H9 (cell line): ENCODE measurements at regions not wholly inside any gene's neighbourhood (a gene's known extent, or its start where the extent isn't known, plus 50 kb on each side); places are given as distances from the start of the nearest gene placed in this dataset.

Source experiments
- DNase-seq: peaks from one replicate; pipeline ENCODE4 v3.0.0-alpha.2; 2017
- H2AFZ ChIP-seq: one replicate; pipeline ENCODE4 v1.6.1; 2013; ENCODE audit warnings: mild to moderate bottlenecking, low read length, control low read depth, moderate library complexity
- H2AK5ac ChIP-seq: 2 replicates; pipeline ENCODE4 v1.6.1; 2013; ENCODE audit warnings: low read length, control low read depth, mixed read lengths; ENCODE audit not compliant: insufficient read length
- H2BK120ac ChIP-seq: one replicate; pipeline ENCODE4 v1.6.1; 2013; ENCODE audit warnings: low read depth, mild to moderate bottlenecking, low read length, control low read depth, inconsistent platforms; ENCODE audit not compliant: poor library complexity, severe bottlenecking
- H2BK12ac ChIP-seq: 2 replicates; pipeline ENCODE4 v1.6.1; 2013; ENCODE audit warnings: low read length, control low read depth, mixed read lengths, low read depth; ENCODE audit not compliant: insufficient read length
- H2BK15ac ChIP-seq: 2 replicates; pipeline ENCODE4 v1.6.1; 2013; ENCODE audit warnings: low read depth, low read length, control low read depth
- H2BK20ac ChIP-seq: one replicate; pipeline ENCODE4 v1.6.1; 2013; ENCODE audit warnings: low read depth, mild to moderate bottlenecking, low read length, control low read depth, inconsistent platforms; ENCODE audit not compliant: poor library complexity, severe bottlenecking
- H2BK5ac ChIP-seq: 2 replicates; pipeline ENCODE4 v1.6.1; 2013; ENCODE audit warnings: low read length, control low read depth, mixed read lengths; ENCODE audit not compliant: insufficient read length
- H3K14ac ChIP-seq: 2 replicates; pipeline ENCODE4 v1.6.1; 2013; ENCODE audit warnings: low read length, control low read depth; ENCODE audit not compliant: insufficient read depth
- H3K18ac ChIP-seq: 2 replicates; pipeline ENCODE4 v1.6.1; 2013; ENCODE audit warnings: low read depth, mild to moderate bottlenecking, mixed read lengths, low read length, control low read depth; ENCODE audit not compliant: insufficient read length
- H3K23ac ChIP-seq: 2 replicates; pipeline ENCODE4 v1.6.1; 2013; ENCODE audit warnings: low read length, control low read depth, mixed read lengths, low read depth; ENCODE audit not compliant: insufficient read length
- H3K23me2 ChIP-seq: 2 replicates; pipeline ENCODE4 v1.6.1; 2013; ENCODE audit warnings: low read depth, mild to moderate bottlenecking, mixed read lengths, low read length, control low read depth; ENCODE audit not compliant: insufficient read length, poor library complexity, severe bottlenecking
- H3K27ac ChIP-seq: 2 replicates; pipeline ENCODE4 v1.5.1; 2013; ENCODE audit warnings: low read length, control low read depth, mixed read lengths, low read depth; ENCODE audit not compliant: insufficient read length
- H3K27me3 ChIP-seq: 2 replicates; pipeline ENCODE4 v1.6.1; 2013; ENCODE audit warnings: low read length, control low read depth, inconsistent platforms; ENCODE audit not compliant: insufficient read depth
- H3K4ac ChIP-seq: 2 replicates; pipeline ENCODE4 v1.6.1; 2013; ENCODE audit warnings: low read depth, mild to moderate bottlenecking, control low read depth, inconsistent platforms, low read length, moderate library complexity
- H3K4me1 ChIP-seq: 2 replicates; pipeline ENCODE4 v1.6.1; 2013; ENCODE audit warnings: low read length, control low read depth, inconsistent platforms; ENCODE audit not compliant: insufficient read depth
- H3K4me2 ChIP-seq: 2 replicates; pipeline ENCODE4 v1.6.1; 2013; ENCODE audit warnings: low read length, control low read depth, mixed read lengths; ENCODE audit not compliant: insufficient read length, insufficient read depth
- H3K56ac ChIP-seq: 2 replicates; pipeline ENCODE4 v1.6.1; 2013; ENCODE audit warnings: low read depth, mild to moderate bottlenecking, mixed read lengths, low read length, control low read depth; ENCODE audit not compliant: insufficient read length
- H3K79me1 ChIP-seq: 2 replicates; pipeline ENCODE4 v1.6.1; 2013; ENCODE audit warnings: low read depth, mild to moderate bottlenecking, moderate library complexity, low read length, control low read depth, inconsistent platforms; ENCODE audit not compliant: insufficient read depth, poor library complexity, severe bottlenecking
- H3K79me2 ChIP-seq: 2 replicates; pipeline ENCODE4 v1.6.1; 2013; ENCODE audit warnings: low read length, control low read depth, inconsistent platforms; ENCODE audit not compliant: insufficient read depth
- H3K9ac ChIP-seq: 2 replicates; pipeline ENCODE4 v1.6.1; 2013; ENCODE audit warnings: low read length, control low read depth, mixed read lengths; ENCODE audit not compliant: insufficient read length; ENCODE audit errors: extremely low read depth
- H3K9me3 ChIP-seq: one replicate; pipeline ENCODE4 v1.6.1; 2013; ENCODE audit warnings: low read depth, low read length, inconsistent platforms; ENCODE audit not compliant: control insufficient read depth
- H3T11ph ChIP-seq: one replicate; pipeline ENCODE4 v1.6.1; 2013; ENCODE audit warnings: mild to moderate bottlenecking, low read length, control low read depth, inconsistent platforms
- H4K20me1 ChIP-seq: one replicate; pipeline ENCODE4 v1.6.1; 2013; ENCODE audit not compliant: control insufficient read depth, insufficient read length, insufficient read depth
- H4K5ac ChIP-seq: 2 replicates; pipeline ENCODE4 v1.6.1; 2013; ENCODE audit warnings: low read depth, mild to moderate bottlenecking, mixed read lengths, low read length, control low read depth; ENCODE audit not compliant: insufficient read length
- H4K8ac ChIP-seq: replicated peaks from 2 replicates; pipeline ENCODE4 v1.6.1; 2013; ENCODE audit warnings: low read length, control low read depth, mixed read lengths, low read depth; ENCODE audit not compliant: insufficient read length
- H4K91ac ChIP-seq: 2 replicates; pipeline ENCODE4 v1.6.1; 2013; ENCODE audit warnings: low read depth, mild to moderate bottlenecking, moderate library complexity, mixed read lengths, low read length, control low read depth; ENCODE audit not compliant: insufficient read length
- H3K27ac Mint-ChIP-seq, 3 experiments: 2 replicates in 2 of 3; 3 replicates in 1 of 3; pipeline ENCODE4 v1.8.0; 2020 to 2021; ENCODE audit warnings: mixed read lengths in 3 of 3, mild to moderate bottlenecking in 1 of 3, moderate library complexity in 1 of 3
- H3K27me3 Mint-ChIP-seq: 2 replicates; pipeline ENCODE4 v1.8.0; 2021; ENCODE audit warnings: low read depth, mild to moderate bottlenecking, moderate library complexity, mixed read lengths
- H3K36me3 Mint-ChIP-seq, 3 experiments: 2 replicates in 2 of 3; 3 replicates in 1 of 3; pipeline ENCODE4 v1.8.0; 2020 to 2021; ENCODE audit warnings: low read depth in 3 of 3, mixed read lengths in 3 of 3; ENCODE audit not compliant: insufficient read depth in 1 of 3
- H3K4me1 Mint-ChIP-seq, 2 experiments: 2 replicates each; pipeline ENCODE4 v1.8.0; 2020; ENCODE audit warnings: mixed read lengths in 2 of 2
- H3K4me3 Mint-ChIP-seq, 2 experiments: 2 replicates in 1 of 2; 3 replicates in 1 of 2; pipeline ENCODE4 v1.8.0; 2020 to 2021; ENCODE audit warnings: mild to moderate bottlenecking in 2 of 2, mixed read lengths in 2 of 2, moderate library complexity in 1 of 2
- H3K9me3 Mint-ChIP-seq, 2 experiments: 2 replicates in 1 of 2; 3 replicates in 1 of 2; pipeline ENCODE4 v1.8.0; 2020; ENCODE audit warnings: mild to moderate bottlenecking in 2 of 2, mixed read lengths in 2 of 2, moderate library complexity in 1 of 2
- WGBS: extraction: QIAGEN DNeasy Blood & Tissue Kit; methylation state at CpG from one replicate; pipeline ENCODE4 v1.1.7; 2013; ENCODE audit warnings: missing lambda C conversion rate, low lambda C conversion rate, mixed read lengths; ENCODE audit not compliant: insufficient read length; ENCODE audit errors: extremely low coverage; 5-methylcytosine and 5-hydroxymethylcytosine counted together
- TF ChIP-seq, protein P1 (sequence below): fragments of 200-600 bp; sonication (generic); conservative IDR thresholded peaks from 3 replicates; pipeline ENCODE4 v1.8.0; 2021; ENCODE audit warnings: antibody characterized with exemption, mild to moderate bottlenecking

DNA sequence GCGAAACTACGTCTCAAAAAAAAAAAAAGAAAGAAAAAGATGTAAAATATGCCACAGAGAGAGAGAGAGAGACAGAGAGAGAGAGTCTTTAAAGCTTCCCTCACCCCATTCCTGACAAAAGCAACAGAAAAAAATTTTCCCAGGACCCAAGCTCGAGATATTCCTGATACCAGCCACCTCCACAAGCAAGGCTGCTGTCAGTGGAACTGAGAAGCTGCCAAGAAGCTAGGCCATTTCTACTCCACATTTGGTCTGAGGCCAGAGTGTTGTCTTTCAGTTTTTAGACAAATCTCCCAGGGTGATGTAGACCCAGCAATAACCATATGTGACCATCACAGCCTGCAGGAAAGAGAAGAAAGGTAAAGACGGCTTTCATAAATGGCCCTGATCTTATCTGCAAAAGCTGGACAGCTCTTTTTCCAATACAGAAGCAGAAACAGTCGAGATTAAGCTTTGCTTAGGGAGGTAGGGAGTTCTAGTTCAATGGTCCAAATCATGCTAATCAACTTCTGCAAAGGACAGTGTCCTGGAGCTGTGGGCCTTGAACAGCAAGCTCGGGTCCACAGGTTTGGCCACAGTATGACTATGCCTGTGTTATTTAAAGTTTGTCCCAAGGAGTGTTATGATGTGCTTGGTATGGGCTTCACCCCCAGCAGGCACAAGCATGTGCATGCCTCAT, 130.3 kb upstream of the NUDT4 start:
- H3K14ac ChIP-seq = no peak overlapping the region
- H3K4me1 Mint-ChIP-seq = peaks cover 8 to 13% of the 10 kb centered on the region in 2 experiments
- H3K4ac ChIP-seq = no peak overlapping the region
- H3K4me3 Mint-ChIP-seq = no peak overlapping the region
- TF ChIP-seq, protein P1, sequence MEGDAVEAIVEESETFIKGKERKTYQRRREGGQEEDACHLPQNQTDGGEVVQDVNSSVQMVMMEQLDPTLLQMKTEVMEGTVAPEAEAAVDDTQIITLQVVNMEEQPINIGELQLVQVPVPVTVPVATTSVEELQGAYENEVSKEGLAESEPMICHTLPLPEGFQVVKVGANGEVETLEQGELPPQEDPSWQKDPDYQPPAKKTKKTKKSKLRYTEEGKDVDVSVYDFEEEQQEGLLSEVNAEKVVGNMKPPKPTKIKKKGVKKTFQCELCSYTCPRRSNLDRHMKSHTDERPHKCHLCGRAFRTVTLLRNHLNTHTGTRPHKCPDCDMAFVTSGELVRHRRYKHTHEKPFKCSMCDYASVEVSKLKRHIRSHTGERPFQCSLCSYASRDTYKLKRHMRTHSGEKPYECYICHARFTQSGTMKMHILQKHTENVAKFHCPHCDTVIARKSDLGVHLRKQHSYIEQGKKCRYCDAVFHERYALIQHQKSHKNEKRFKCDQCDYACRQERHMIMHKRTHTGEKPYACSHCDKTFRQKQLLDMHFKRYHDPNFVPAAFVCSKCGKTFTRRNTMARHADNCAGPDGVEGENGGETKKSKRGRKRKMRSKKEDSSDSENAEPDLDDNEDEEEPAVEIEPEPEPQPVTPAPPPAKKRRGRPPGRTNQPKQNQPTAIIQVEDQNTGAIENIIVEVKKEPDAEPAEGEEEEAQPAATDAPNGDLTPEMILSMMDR = no peak
- no peak overlapping the region for H3K27ac ChIP-seq
- no peak overlapping the region for H2BK5ac ChIP-seq
- H4K91ac ChIP-seq = no peak overlapping the region
- H2BK20ac ChIP-seq = no peak overlapping the region
- H3K9ac ChIP-seq = no peak overlapping the region
- H3K79me2 ChIP-seq = no peaks in the 10 kb centered on the region
- H4K20me1 ChIP-seq = no peaks in the 10 kb centered on the region
- H2BK15ac ChIP-seq = no peak overlapping the region
- no peak for DNase-seq
- no peaks in the 10 kb centered on the region for H3K9me3 ChIP-seq
- no peak overlapping the region for H2AFZ ChIP-seq
- H3K9me3 Mint-ChIP-seq = peaks cover 4 to 7% of the 10 kb centered on the region in 2 experiments; a peak in 4 of 5 replicates
- H2BK120ac ChIP-seq = no peak overlapping the region
- H3T11ph ChIP-seq = no peak overlapping the region
- H3K4me1 ChIP-seq = no peaks in the 10 kb centered on the region
- H3K23ac ChIP-seq = no peak overlapping the region
- H2AK5ac ChIP-seq = no peak overlapping the region
- H3K23me2 ChIP-seq = no peaks in the 10 kb centered on the region
- no peak overlapping the region for H2BK12ac ChIP-seq
- no CpG with 5 or more reads among the region's 6 CpGs for WGBS
- no peak overlapping the region for H4K5ac ChIP-seq
- H3K18ac ChIP-seq = no peak overlapping the region
- H3K79me1 ChIP-seq = no peaks in the 10 kb centered on the region
- H3K56ac ChIP-seq = no peak overlapping the region
- no peak overlapping the region for H3K27ac Mint-ChIP-seq
- no peak overlapping the region for H4K8ac ChIP-seq
- H3K36me3 Mint-ChIP-seq = 0 out of 7 replicates have a peak, but pooled peaks cover 0 to 4% (median 0%) of the 10 kb centered on the region in 3 experiments
- no peaks in the 10 kb centered on the region for H3K27me3 Mint-ChIP-seq
- H3K4me2 ChIP-seq = no peak overlapping the region
- H3K27me3 ChIP-seq = no peaks in the 10 kb centered on the region
